Upper lobe of left lung (tissue), 4 donors: ENCODE measurements at regions not wholly inside any gene's neighbourhood (a gene's known extent, or its start where the extent isn't known, plus 50 kb on each side); places are given as distances from the start of the nearest gene placed in this dataset.

Experiments used
- CTCF ChIP-seq, 6 experiments: fragments of 450-650 bp in 4 of 6; fragments of 200-600 bp in 2 of 6; sonication (generic) in 2 of 6; IDR thresholded peaks; one replicate each; pipeline ENCODE4 v1.5.1; 2016 to 2019; ENCODE audit warnings: antibody characterized with exemption in 6 of 6
- EP300 ChIP-seq, 4 donors: sonication (generic); formaldehyde crosslinking; IDR thresholded peaks; one replicate each; pipeline ENCODE4 v1.5.1; 2017; ENCODE audit warnings: antibody characterized with exemption in 4 of 4, control low read depth in 2 of 4
- POLR2A ChIP-seq, 4 donors: fragments of 450-650 bp; IDR thresholded peaks; one replicate each; pipeline ENCODE4 v1.5.1; 2016 to 2017; ENCODE audit warnings: antibody characterized with exemption in 4 of 4, mild to moderate bottlenecking in 2 of 4

DNA sequence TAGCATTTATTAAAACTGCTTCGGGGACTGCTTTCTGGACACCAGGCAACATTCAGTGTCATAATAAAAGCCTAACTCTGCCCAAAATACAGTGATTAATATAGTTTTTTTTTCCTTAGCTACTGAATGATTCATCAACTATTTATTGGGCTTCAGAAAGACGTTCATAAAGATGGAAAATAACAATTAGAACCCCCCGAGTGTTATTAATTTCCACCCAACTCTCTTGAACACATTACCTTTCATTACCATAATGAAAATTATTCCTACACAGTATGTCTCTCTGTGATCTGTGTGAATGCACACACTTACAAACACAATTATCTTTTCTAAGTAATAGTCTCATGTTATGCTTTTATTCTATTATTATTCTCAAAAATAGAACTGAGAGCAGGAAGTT lies 473.0 kb downstream of the ADAMTS20 start:
- TF ChIP-seq CTCF (IDR thresholded peaks at IDR 0.05) (no peak), POLR2A (IDR thresholded peaks at IDR 0.05) (no peak), EP300 (IDR thresholded peaks at IDR 0.05) (no peak)
